ENCODE measurements at regions not wholly inside any gene's neighbourhood (a gene's known extent, or its start where the extent isn't known, plus 50 kb on each side); places are given as distances from the start of the nearest gene placed in this dataset.

- Mint-ChIP-seq H3K9me3 (no peaks in the 10 kb centered on the region), H3K27ac (no peak overlapping the region), H3K27me3 (ENCODE audit: low read depth) (peaks cover 2% of the 10 kb centered on the region), H3K36me3 (ENCODE audit: insufficient read depth in 2 of 2) (no peaks in the 10 kb centered on the region), H3K4me1 (ENCODE audit: low read depth) (no peaks in the 10 kb centered on the region), H3K4me3 (no peak overlapping the region)
- ATAC-seq (replicated peaks in 1 of 2) (no peak), DNase-seq (no peak)
Observed at GRCh38 chr14:35993684-35993960, 167.5 kb downstream of the BRMS1L start.

- H3K4me1 Mint-ChIP-seq (ENCODE audit: low read depth) = no peaks in the 10 kb centered on the region
- no peak overlapping the region for H3K4me3 Mint-ChIP-seq
- ATAC-seq (replicated peaks in 1 of 2) (no peak), DNase-seq (no peak)
- H3K9me3 Mint-ChIP-seq = no peaks in the 10 kb centered on the region
- no peaks in the 10 kb centered on the region for H3K27me3 Mint-ChIP-seq (ENCODE audit: low read depth)
- H3K36me3 Mint-ChIP-seq (ENCODE audit: insufficient read depth in 2 of 2) = no peaks in the 10 kb centered on the region
- H3K27ac Mint-ChIP-seq = no peak overlapping the region
Observed at GRCh38 chr14:35992816-35993683, 166.9 kb downstream of the BRMS1L start.

- Mint-ChIP-seq H3K4me1 (ENCODE audit: low read depth) (no peaks in the 10 kb centered on the region), H3K9me3 (no peaks in the 10 kb centered on the region), H3K4me3 (no peak overlapping the region), H3K36me3 (ENCODE audit: insufficient read depth in 2 of 2) (no peaks in the 10 kb centered on the region), H3K27ac (no peak overlapping the region), H3K27me3 (ENCODE audit: low read depth) (no peaks in the 10 kb centered on the region)
- DNase-seq (no peak), ATAC-seq (replicated peaks in 1 of 2) (no peak)
Observed at GRCh38 chr14:35991356-35991755, 165.2 kb downstream of the BRMS1L start.

GRCh38 chr14:35989736-35990135 is 163.6 kb downstream of the BRMS1L start:
- Mint-ChIP-seq H3K27ac (no peak overlapping the region), H3K9me3 (no peaks in the 10 kb centered on the region), H3K4me1 (ENCODE audit: low read depth) (no peaks in the 10 kb centered on the region), H3K27me3 (ENCODE audit: low read depth) (no peaks in the 10 kb centered on the region), H3K4me3 (no peak overlapping the region), H3K36me3 (ENCODE audit: insufficient read depth in 2 of 2) (no peaks in the 10 kb centered on the region)
- ATAC-seq (replicated peaks in 1 of 2) (no peak), DNase-seq (no peak)

- no peak overlapping the region for H3K27ac Mint-ChIP-seq
- no peaks in the 10 kb centered on the region for H3K9me3 Mint-ChIP-seq
- no peak for ATAC-seq (replicated peaks in 1 of 2)
- no peaks in the 10 kb centered on the region for H3K27me3 Mint-ChIP-seq (ENCODE audit: low read depth)
- H3K4me1 Mint-ChIP-seq (ENCODE audit: low read depth) = no peaks in the 10 kb centered on the region
- H3K36me3 Mint-ChIP-seq (ENCODE audit: insufficient read depth in 2 of 2) = no peaks in the 10 kb centered on the region
- no peak overlapping the region for H3K4me3 Mint-ChIP-seq
- DNase-seq = no peak
Observed at GRCh38 chr14:35988972-35989690, 163.0 kb downstream of the BRMS1L start.

- ATAC-seq (replicated peaks in 1 of 2) = no peak
- Mint-ChIP-seq H3K36me3 (ENCODE audit: insufficient read depth in 2 of 2) (no peaks in the 10 kb centered on the region), H3K27ac (no peak overlapping the region), H3K4me3 (no peak overlapping the region), H3K4me1 (ENCODE audit: low read depth) (no peaks in the 10 kb centered on the region), H3K27me3 (ENCODE audit: low read depth) (no peaks in the 10 kb centered on the region), H3K9me3 (no peaks in the 10 kb centered on the region)
- DNase-seq = no peak
Observed at GRCh38 chr14:35988550-35988949, 162.4 kb downstream of the BRMS1L start.

- DNase-seq (no peak), ATAC-seq (replicated peaks in 1 of 2) (no peak)
- Mint-ChIP-seq H3K36me3 (ENCODE audit: insufficient read depth in 2 of 2) (no peaks in the 10 kb centered on the region), H3K27ac (no peak overlapping the region), H3K27me3 (ENCODE audit: low read depth) (no peaks in the 10 kb centered on the region), H3K4me3 (no peak overlapping the region), H3K4me1 (ENCODE audit: low read depth) (no peaks in the 10 kb centered on the region), H3K9me3 (no peaks in the 10 kb centered on the region)
Observed at GRCh38 chr14:35987731-35988130, 161.6 kb downstream of the BRMS1L start.

GRCh38 chr14:35986219-35986573 is 160.1 kb downstream of the BRMS1L start:
- Mint-ChIP-seq H3K4me3 (no peak overlapping the region), H3K36me3 (ENCODE audit: insufficient read depth in 2 of 2) (no peaks in the 10 kb centered on the region), H3K27me3 (ENCODE audit: low read depth) (no peaks in the 10 kb centered on the region), H3K9me3 (no peaks in the 10 kb centered on the region), H3K27ac (peak overlapping the region; percentile 39), H3K4me1 (ENCODE audit: low read depth) (no peaks in the 10 kb centered on the region)
- DNase-seq (no peak), ATAC-seq (replicated peaks in 1 of 2) (no peak)

GRCh38 chr14:35985474-35986218 is 159.5 kb downstream of the BRMS1L start:
- Mint-ChIP-seq H3K36me3 (ENCODE audit: insufficient read depth in 2 of 2) (no peaks in the 10 kb centered on the region), H3K4me3 (no peak overlapping the region), H3K27me3 (ENCODE audit: low read depth) (no peaks in the 10 kb centered on the region), H3K4me1 (ENCODE audit: low read depth) (no peaks in the 10 kb centered on the region), H3K27ac (peak overlapping the region; percentile 39), H3K9me3 (no peaks in the 10 kb centered on the region)
- DNase-seq (no peak), ATAC-seq (replicated peaks in 1 of 2) (no peak)

GRCh38 chr14:35979531-35979930 is 153.4 kb downstream of the BRMS1L start:
- no peaks in the 10 kb centered on the region for H3K4me1 Mint-ChIP-seq (ENCODE audit: low read depth)
- no peak overlapping the region for H3K4me3 Mint-ChIP-seq
- H3K27ac Mint-ChIP-seq = no peak overlapping the region
- no peaks in the 10 kb centered on the region for H3K9me3 Mint-ChIP-seq
- no peak for DNase-seq
- no peak for ATAC-seq (replicated peaks in 1 of 2)
- H3K36me3 Mint-ChIP-seq (ENCODE audit: insufficient read depth in 2 of 2) = peaks cover 0 to 1% of the 10 kb centered on the region in 2 donors
- H3K27me3 Mint-ChIP-seq (ENCODE audit: low read depth) = no peaks in the 10 kb centered on the region

- Mint-ChIP-seq H3K9me3 (no peaks in the 10 kb centered on the region), H3K27ac (no peak overlapping the region), H3K4me1 (ENCODE audit: low read depth) (no peaks in the 10 kb centered on the region), H3K36me3 (ENCODE audit: insufficient read depth in 2 of 2) (peaks cover 0 to 1% of the 10 kb centered on the region in 2 donors), H3K4me3 (no peak overlapping the region), H3K27me3 (ENCODE audit: low read depth) (no peaks in the 10 kb centered on the region)
- no peak for DNase-seq
- no peak for ATAC-seq (replicated peaks in 1 of 2)
Observed at GRCh38 chr14:35978561-35978960, 152.4 kb downstream of the BRMS1L start.

- no peak overlapping the region for H3K27ac Mint-ChIP-seq
- H3K27me3 Mint-ChIP-seq (ENCODE audit: low read depth) = no peaks in the 10 kb centered on the region
- no peaks in the 10 kb centered on the region for H3K4me1 Mint-ChIP-seq (ENCODE audit: low read depth)
- ATAC-seq (replicated peaks in 1 of 2) (no peak), DNase-seq (no peak)
- no peak overlapping the region for H3K4me3 Mint-ChIP-seq
- no peaks in the 10 kb centered on the region for H3K9me3 Mint-ChIP-seq
- H3K36me3 Mint-ChIP-seq (ENCODE audit: insufficient read depth in 2 of 2) = peaks cover 0 to 1% of the 10 kb centered on the region in 2 donors
Observed at GRCh38 chr14:35975814-35976213, 149.7 kb downstream of the BRMS1L start.

- no peak overlapping the region for H3K4me3 Mint-ChIP-seq
Observed at GRCh38 chr14:35973770-35974169, 147.6 kb downstream of the BRMS1L start.

More at GRCh38 chr14:35973770-35974169, 147.6 kb downstream of the BRMS1L start:
- no peak overlapping the region for H3K27ac Mint-ChIP-seq
- no peak for ATAC-seq (replicated peaks in 1 of 2)
- H3K27me3 Mint-ChIP-seq (ENCODE audit: low read depth) = no peaks in the 10 kb centered on the region
- H3K9me3 Mint-ChIP-seq = no peaks in the 10 kb centered on the region
- no peak for DNase-seq
- H3K4me1 Mint-ChIP-seq (ENCODE audit: low read depth) = no peaks in the 10 kb centered on the region
- peaks cover 0 to 1% of the 10 kb centered on the region in 2 donors for H3K36me3 Mint-ChIP-seq (ENCODE audit: insufficient read depth in 2 of 2)

Data from activated T-cell treated with anti-CD3 and anti-CD28 coated beads, Interleukin-2, amount 50 U/mL, for 72 hours (primary cell).